Esophagus muscularis mucosa (tissue), 4 donors: ENCODE measurements at regions not wholly inside any gene's neighbourhood (a gene's known extent, or its start where the extent isn't known, plus 50 kb on each side); places are given as distances from the start of the nearest gene placed in this dataset.

Experiments used
- DNase-seq: peaks from one replicate; pipeline ENCODE4 v3.0.0-alpha.2; 2017; ENCODE audit errors: extremely low spot score
- H3K27ac ChIP-seq, 4 donors: fragments of 200-600 bp; sonication (generic); replicated peaks in 1 of 4; 1 replicate in 3 of 4; 2 replicates in 1 of 4; pipeline ENCODE4 v1.5.1; 2016 to 2019; ENCODE audit warnings: mild to moderate bottlenecking in 1 of 4
- H3K27me3 ChIP-seq, 4 donors: fragments of 200-600 bp; sonication (generic); one replicate each; pipeline versions ENCODE4 v1.5.1 to v1.6.0; 2016 to 2019
- H3K36me3 ChIP-seq, 4 donors: fragments of 200-600 bp; sonication (generic); one replicate each; pipeline ENCODE4 v1.5.1; 2016 to 2019
- H3K4me1 ChIP-seq, 4 donors: fragments of 200-600 bp; sonication (generic); one replicate each; pipeline ENCODE4 v1.5.1; 2016 to 2019
- H3K4me3 ChIP-seq, 4 donors: fragments of 200-600 bp; sonication (generic); 1 replicate in 2 of 4; 2 replicates in 2 of 4; pipeline ENCODE4 v1.5.1; 2016 to 2019; ENCODE audit warnings: mild to moderate bottlenecking in 4 of 4, moderate library complexity in 1 of 4
- H3K9me3 ChIP-seq, 4 donors: fragments of 200-600 bp; sonication (generic); 1 replicate in 3 of 4; 2 replicates in 1 of 4; pipeline ENCODE4 v1.5.1; 2016 to 2019
- EP300 ChIP-seq: sonication (generic); formaldehyde crosslinking; IDR thresholded peaks from one replicate; pipeline ENCODE4 v1.6.1; 2017; ENCODE audit warnings: antibody characterized with exemption
- POLR2A ChIP-seq: fragments of 450-650 bp; IDR thresholded peaks from one replicate; pipeline ENCODE4 v1.6.1; 2017; ENCODE audit warnings: antibody characterized with exemption, moderate library complexity, mild to moderate bottlenecking, low read depth
- POLR2AphosphoS5 ChIP-seq, 2 donors: sonication (generic); formaldehyde crosslinking; IDR thresholded peaks; one replicate each; pipeline ENCODE4 v1.6.1; 2017; ENCODE audit warnings: antibody characterized with exemption in 2 of 2
- WGBS: methylation state at CpG from one replicate; pipeline ENCODE4 v1.1.5; 2018; 5-methylcytosine and 5-hydroxymethylcytosine counted together
- intact Hi-C: fragments of 100-400 bp; cut with DNase I; formaldehyde crosslinking; loops from one replicate; pipeline ENCODE4 v1.15.1; 2023
- TF ChIP-seq, protein P1 (sequence below), 3 experiments: fragments of 200-600 bp in 2 of 3; fragments of 450-650 bp in 1 of 3; sonication (generic) in 2 of 3; IDR thresholded peaks; one replicate each; pipeline ENCODE4 v1.5.1; 2017 to 2019; ENCODE audit warnings: antibody characterized with exemption in 3 of 3, mild to moderate bottlenecking in 2 of 3, moderate library complexity in 1 of 3

DNA sequence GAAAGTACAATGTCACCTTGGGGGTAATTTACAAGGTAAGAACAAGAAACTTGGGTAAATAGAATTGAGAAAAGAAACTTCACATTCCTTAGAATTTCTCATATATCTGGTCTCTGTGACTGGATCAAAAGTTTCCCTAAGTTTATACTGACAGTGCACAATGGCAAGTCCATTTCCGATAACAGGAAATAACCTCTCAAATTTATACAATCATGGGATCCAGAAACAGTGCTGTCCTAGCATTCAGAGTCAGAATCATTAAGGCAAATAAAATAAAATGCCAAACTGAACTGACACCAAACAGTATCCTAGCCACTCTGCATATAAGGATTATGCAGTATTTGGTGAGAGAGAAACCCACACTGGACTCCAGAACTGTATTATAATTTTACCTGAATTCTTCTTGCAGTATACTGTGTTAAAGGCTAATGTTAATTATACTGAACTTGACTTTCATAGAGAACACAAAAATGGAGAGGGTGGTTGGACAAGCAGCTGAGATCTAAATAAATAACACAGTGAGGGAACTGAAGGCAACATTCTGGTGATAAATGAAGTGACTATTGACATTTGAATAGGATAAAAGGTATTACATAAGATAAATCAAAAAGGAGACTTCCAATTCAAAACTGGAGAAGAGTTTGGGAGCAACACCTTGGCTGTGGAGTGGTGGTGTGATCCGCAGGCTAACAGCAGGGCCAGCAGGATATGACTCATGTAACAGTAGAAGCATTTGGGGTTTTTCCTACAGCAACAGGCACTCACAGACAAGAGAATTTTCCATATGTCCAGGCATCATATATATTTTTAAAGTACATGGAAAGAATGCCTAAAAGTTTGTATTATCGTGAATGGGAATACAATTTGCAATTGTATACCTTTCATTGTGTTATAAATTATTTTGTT is 932.5 kb upstream of the MIR17HG start:
- H3K36me3 ChIP-seq: no peaks in the 10 kb centered on the region
- H3K27ac ChIP-seq: no peak overlapping the region
- intact Hi-C loops: no loop called here
- 71% methylated on average over 3 of the region's 3 CpGs for WGBS
- DNase-seq: no peak
- no peaks in the 10 kb centered on the region for H3K4me1 ChIP-seq
- no peak overlapping the region for H3K4me3 ChIP-seq
- TF ChIP-seq POLR2AphosphoS5 (IDR thresholded peaks at IDR 0.05): no peak
- TF ChIP-seq, protein P1, sequence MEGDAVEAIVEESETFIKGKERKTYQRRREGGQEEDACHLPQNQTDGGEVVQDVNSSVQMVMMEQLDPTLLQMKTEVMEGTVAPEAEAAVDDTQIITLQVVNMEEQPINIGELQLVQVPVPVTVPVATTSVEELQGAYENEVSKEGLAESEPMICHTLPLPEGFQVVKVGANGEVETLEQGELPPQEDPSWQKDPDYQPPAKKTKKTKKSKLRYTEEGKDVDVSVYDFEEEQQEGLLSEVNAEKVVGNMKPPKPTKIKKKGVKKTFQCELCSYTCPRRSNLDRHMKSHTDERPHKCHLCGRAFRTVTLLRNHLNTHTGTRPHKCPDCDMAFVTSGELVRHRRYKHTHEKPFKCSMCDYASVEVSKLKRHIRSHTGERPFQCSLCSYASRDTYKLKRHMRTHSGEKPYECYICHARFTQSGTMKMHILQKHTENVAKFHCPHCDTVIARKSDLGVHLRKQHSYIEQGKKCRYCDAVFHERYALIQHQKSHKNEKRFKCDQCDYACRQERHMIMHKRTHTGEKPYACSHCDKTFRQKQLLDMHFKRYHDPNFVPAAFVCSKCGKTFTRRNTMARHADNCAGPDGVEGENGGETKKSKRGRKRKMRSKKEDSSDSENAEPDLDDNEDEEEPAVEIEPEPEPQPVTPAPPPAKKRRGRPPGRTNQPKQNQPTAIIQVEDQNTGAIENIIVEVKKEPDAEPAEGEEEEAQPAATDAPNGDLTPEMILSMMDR (IDR thresholded peaks at IDR 0.05): no peak
- TF ChIP-seq EP300: no peak
- TF ChIP-seq POLR2A: no peak
- no peaks in the 10 kb centered on the region for H3K9me3 ChIP-seq
- H3K27me3 ChIP-seq: no peaks in the 10 kb centered on the region

DNA sequence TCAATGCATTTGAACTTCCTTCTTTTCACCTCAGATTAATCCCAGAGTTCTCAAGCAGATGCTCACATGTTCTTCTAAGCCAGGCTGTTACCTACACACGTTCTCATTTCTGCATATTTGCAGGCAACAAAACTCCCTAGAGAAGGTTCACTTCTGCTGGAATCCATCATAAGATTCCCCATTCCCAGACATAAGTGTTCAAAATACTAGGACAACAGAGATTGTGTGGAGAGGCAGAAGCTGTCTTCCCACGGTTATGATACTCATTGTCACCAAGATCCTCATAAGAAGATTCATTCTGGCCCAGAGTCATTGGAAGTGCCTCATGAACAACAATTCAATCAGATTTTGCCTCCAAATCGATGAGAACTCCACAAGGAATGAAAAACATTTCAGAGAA is 931.6 kb upstream of the MIR17HG start:
- H3K4me1 ChIP-seq: no peaks in the 10 kb centered on the region
- WGBS: 80% methylated on average over 3 of the region's 3 CpGs
- H3K36me3 ChIP-seq: no peaks in the 10 kb centered on the region
- H3K27ac ChIP-seq: no peak overlapping the region
- no peak for DNase-seq
- H3K27me3 ChIP-seq: no peaks in the 10 kb centered on the region
- H3K9me3 ChIP-seq: no peaks in the 10 kb centered on the region
- TF ChIP-seq, protein P1 (IDR thresholded peaks at IDR 0.05): no peak
- no peak for TF ChIP-seq POLR2AphosphoS5 (IDR thresholded peaks at IDR 0.05)
- TF ChIP-seq EP300: no peak
- no peak for TF ChIP-seq POLR2A
- intact Hi-C loops: no loop called here
- H3K4me3 ChIP-seq: no peak overlapping the region

DNA sequence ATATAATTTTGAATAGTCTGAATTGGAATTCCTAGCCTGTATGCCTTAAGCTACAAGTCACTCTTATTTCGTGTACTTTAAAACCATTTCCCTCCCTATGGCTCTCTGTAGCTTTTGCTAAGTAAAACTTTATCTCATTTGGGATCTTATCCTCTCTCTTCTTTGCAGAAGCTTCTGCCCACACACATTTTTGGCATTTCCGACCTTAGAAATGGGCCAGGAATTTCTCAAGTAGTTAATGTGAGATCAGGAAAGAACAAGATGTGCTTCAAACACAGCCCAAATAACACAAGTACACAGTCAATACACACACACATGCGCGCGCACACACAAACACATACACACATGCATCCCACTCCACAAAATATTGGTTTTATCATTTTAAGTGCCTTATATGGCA is 931.0 kb upstream of the MIR17HG start:
- 86% methylated on average over 5 of the region's 5 CpGs for WGBS
- H3K4me3 ChIP-seq: no peak overlapping the region
- H3K27ac ChIP-seq: no peak overlapping the region
- H3K36me3 ChIP-seq: no peaks in the 10 kb centered on the region
- H3K27me3 ChIP-seq: no peaks in the 10 kb centered on the region
- DNase-seq: no peak
- TF ChIP-seq POLR2A: no peak
- TF ChIP-seq POLR2AphosphoS5 (IDR thresholded peaks at IDR 0.05): no peak
- TF ChIP-seq, protein P1 (IDR thresholded peaks at IDR 0.05): no peak
- TF ChIP-seq EP300: no peak
- H3K9me3 ChIP-seq: no peaks in the 10 kb centered on the region
- intact Hi-C loops: no loop called here
- H3K4me1 ChIP-seq: no peaks in the 10 kb centered on the region

DNA sequence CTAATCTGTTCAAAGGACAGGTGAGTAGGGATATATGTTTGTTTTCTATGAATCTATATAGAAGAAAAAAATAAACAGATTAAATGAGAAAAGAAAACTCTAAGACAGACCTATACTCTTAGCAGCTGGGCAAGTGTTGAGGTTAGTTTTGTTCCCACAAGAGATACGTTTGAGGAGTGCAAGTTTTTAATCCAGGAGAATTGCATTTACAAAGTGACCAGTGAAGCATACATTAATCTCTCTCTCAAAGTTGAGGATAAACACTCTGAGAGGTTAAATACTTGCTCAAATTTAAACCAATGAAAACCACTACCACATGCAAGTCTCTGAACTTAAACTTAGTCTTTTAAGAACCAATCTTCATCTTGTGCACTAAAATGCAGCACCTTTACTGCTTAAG is 930.5 kb upstream of the MIR17HG start:
- intact Hi-C loops: no loop called here
- DNase-seq: no peak
- WGBS: 75% methylated on average over 1 of the region's 1 CpG

More for the DNA sequence above, 930.5 kb upstream of the MIR17HG start:
- Histone ChIP-seq H3K27ac (no peak overlapping the region), H3K36me3 (no peaks in the 10 kb centered on the region), H3K27me3 (no peaks in the 10 kb centered on the region), H3K4me3 (no peak overlapping the region), H3K4me1 (no peaks in the 10 kb centered on the region), H3K9me3 (no peaks in the 10 kb centered on the region)
- TF ChIP-seq POLR2A: no peak
- no peak for TF ChIP-seq EP300
- no peak for TF ChIP-seq POLR2AphosphoS5 (IDR thresholded peaks at IDR 0.05)
- TF ChIP-seq, protein P1 (IDR thresholded peaks at IDR 0.05): no peak
